HL-60 (cell line): ENCODE measurements at regions not wholly inside any gene's neighbourhood (a gene's known extent, or its start where the extent isn't known, plus 50 kb on each side); places are given as distances from the start of the nearest gene placed in this dataset.
"Not testable (repeated sequence)": the region's sequence is repeated elsewhere in the genome, so short reads cannot be mapped to it uniquely, and the experiment has no call there.

ENCODE experiments used
- REST ChIP-seq: IDR thresholded peaks from 2 replicates; pipeline ENCODE4 v1.6.1; 2012; ENCODE audit warnings: low read depth; ENCODE audit not compliant: insufficient replicate concordance
- TF ChIP-seq, protein P1 (sequence below): IDR thresholded peaks from one replicate; pipeline ENCODE4 v1.5.1; 2011; ENCODE audit warnings: low read length, control low read depth, inconsistent platforms; ENCODE audit not compliant: insufficient read depth

GRCh38 chr6:11457422-11457821, 80.1 kb upstream of the TMEM170B start:
- TF ChIP-seq, protein P1, sequence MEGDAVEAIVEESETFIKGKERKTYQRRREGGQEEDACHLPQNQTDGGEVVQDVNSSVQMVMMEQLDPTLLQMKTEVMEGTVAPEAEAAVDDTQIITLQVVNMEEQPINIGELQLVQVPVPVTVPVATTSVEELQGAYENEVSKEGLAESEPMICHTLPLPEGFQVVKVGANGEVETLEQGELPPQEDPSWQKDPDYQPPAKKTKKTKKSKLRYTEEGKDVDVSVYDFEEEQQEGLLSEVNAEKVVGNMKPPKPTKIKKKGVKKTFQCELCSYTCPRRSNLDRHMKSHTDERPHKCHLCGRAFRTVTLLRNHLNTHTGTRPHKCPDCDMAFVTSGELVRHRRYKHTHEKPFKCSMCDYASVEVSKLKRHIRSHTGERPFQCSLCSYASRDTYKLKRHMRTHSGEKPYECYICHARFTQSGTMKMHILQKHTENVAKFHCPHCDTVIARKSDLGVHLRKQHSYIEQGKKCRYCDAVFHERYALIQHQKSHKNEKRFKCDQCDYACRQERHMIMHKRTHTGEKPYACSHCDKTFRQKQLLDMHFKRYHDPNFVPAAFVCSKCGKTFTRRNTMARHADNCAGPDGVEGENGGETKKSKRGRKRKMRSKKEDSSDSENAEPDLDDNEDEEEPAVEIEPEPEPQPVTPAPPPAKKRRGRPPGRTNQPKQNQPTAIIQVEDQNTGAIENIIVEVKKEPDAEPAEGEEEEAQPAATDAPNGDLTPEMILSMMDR, result not testable (repeated sequence)
- TF ChIP-seq REST, result not testable (repeated sequence)
